Endothelial cell of hepatic sinusoid (primary cell): ENCODE measurements at regions not wholly inside any gene's neighbourhood (a gene's known extent, or its start where the extent isn't known, plus 50 kb on each side); places are given as distances from the start of the nearest gene placed in this dataset.
"Not testable (repeated sequence)": the region's sequence is repeated elsewhere in the genome, so short reads cannot be mapped to it uniquely, and the experiment has no call there.

Experiments
- in situ Hi-C: cut with HindIII; loops from 2 replicates; pipeline ENCODE4 v1.10.0; 2017; ENCODE audit warnings: low sequenced_read_pairs

DNA sequence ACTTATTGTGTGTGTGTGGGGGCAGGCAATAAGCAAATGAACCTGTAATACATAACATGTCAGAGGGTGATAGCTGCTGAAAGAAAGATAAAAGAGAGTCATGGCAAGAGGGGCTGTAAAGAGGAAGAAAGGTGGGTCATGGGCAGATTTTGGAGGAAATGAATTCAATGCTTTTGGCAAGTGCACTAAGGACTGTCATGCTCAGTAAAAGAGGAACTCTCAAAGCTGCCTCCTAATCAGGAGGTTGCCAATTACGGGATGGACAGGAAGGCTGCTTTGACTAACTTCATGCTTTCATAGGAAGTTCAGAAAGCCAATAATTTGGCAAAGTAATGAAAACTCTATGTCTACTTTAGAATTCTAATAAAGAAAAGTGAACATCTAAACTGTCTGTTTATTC, 401.2 kb downstream of the SH2D4B start:
- in situ Hi-C loops: no loop called here

DNA sequence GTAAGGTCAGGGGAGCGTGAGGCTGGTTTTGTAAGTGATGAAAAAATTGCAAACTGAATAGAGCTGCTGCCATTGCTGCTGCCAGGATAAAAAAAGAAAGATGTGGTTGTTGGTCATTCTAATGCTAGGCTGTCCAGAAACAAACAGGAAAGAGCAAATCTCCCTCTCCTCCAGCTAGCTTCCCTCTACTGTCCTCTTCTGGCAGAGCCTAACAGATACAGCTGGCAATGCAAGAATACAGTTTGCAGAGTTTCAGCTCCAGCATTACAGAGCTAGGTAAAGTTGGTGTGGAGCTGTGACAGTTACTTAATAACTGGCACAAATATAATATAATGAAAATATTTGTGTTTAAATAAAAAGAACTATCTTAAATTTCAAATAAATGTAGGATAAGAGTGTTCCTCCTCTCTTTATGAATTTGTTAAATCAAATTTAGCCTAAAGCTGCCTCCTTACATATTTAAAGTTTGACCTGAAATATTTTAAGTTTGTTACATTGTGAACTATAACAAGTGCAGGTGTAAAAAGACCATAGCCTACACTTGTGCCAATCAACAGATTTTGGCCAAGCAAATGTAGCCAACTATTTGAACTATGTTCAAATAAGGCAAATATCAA, 407.7 kb downstream of the SH2D4B start:
- in situ Hi-C loops: no loop called here

DNA sequence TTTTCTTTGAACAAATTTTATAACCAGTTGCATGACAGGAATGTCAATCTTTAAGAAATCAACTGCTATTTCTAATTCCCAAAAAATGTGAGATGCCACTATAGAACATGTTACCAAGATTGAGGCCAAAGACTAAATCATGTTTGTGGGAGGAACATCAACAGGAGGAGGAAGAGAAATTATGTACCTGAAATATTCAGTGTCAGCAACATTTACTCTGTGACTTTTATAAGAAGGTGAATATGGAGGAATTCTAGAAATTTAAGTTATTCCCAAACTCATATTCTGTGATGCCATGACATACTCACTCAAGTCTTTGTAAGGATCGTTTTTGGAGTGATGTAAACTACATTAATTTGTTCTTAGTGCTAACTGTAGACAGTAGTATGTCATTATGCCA, 408.4 kb downstream of the SH2D4B start:
- in situ Hi-C loops: no loop called here

DNA sequence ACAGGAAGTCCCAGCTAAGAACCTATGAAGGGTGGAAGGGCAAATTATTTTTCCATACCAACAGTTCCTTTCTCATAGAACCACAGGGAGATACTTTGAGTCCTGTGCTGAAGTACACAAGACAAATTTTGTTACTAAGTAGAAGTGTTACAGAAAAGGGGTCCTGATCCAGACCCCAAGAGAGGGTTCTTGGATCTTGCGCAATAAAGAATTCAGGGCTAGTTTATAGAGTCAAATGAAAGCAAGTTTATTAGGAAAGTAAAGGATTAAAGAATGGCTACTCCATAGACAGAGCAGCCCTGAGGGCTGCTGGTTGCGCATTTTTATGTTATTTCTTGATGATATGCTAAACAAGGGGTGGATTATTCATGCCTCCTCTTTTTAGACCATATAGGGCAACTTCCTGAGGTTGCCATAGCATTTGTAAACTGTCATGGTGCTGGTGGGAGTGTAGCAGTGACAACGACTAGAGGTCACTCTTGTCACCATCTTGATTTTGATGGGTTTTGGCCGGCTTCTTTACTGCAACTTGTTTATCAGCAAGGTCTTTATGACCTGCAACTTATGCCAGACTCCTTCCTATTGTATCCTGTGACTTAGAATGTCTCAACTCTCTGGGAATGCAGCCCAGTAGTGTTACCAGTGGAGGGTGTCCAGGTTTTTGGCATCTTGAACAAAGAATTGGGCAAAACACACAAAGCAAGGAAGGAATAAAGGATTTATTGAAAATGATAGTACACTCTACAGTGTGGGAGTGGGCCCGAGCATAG, 409.4 kb downstream of the SH2D4B start:
- in situ Hi-C loops: no loop called here

- in situ Hi-C loops: no loop called here
Observed at GRCh38 chr10:80949785-80950184, 412.1 kb downstream of the SH2D4B start.

GRCh38 chr10:80952436-80952835, 414.7 kb downstream of the SH2D4B start:
- in situ Hi-C loops: no loop called here

DNA sequence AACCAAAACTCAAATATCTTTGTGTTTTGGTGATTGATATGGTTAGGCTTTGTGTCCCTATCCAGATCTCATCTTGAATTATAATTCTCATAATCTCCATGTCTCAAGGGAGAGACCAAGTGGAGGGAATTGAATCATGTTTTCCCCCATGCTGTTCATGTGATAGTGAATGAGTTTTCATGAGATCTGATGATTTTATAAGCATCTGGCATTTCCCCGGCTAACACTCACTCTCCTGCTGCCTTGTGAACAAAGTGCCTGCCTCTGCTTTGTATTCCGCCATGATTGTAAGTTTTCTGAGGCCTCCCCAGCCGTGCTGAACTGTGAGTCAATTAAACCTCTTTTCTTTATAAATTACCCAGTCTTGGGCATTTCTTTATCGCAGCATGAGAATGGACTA, 419.5 kb downstream of the SH2D4B start:
- in situ Hi-C loops: no loop called here

DNA sequence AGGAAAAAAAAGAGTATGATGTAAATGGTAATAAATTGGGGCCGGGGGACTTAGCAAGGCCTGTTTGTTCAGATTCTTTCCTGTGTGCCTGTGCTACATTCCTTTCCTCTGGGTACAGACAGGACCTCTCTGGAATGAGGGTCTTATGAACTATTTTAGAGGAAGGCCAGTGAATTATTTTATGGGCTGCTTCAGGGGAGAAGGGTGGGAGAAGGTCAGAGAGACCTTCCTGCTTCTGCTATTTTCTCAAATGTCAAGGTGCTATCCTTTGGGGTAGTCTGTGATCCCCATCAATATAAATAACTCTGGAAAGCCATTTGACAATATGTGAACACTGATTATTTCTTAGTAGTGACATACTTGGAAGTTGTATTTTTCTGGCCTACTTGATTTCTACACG, 426.5 kb downstream of the SH2D4B start:
- in situ Hi-C loops: no loop called here

DNA sequence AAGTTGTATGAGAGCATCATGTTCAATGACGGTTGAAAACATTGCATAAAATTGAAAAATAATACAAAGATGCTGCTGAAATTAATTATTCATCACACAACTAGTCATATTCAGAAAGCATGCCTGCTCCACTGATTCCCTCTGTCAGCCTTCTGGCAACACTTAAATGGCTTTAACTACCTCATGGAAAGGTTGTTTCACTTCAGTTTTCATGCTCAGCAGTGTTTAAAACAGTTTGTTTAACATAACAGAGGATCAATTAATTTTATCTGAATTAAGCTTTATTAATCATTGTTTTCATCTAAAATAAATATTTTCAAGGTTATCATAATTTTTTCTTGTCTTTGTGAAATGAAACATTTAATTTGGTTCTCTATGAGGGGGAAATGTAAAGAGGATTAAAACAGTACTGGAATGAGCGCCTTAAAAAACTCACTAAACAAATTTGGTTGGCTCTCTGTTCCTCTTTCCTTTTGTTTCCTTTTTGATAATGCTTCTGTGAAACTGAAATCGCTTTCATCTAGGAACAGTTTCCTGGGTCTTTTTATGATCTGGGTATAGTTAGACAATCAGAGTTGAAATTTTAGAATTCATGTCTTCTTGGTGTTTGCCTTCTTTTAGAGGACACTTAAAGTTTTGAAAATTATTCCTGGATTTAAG, 427.4 kb downstream of the SH2D4B start:
- in situ Hi-C loops: no loop called here

GRCh38 chr10:80966326-80966986, 428.8 kb downstream of the SH2D4B start:
- in situ Hi-C loops: no loop called here

GRCh38 chr10:80967357-80967756, 429.7 kb downstream of the SH2D4B start:
- in situ Hi-C loops: not testable (repeated sequence)

- in situ Hi-C loops: no loop called here
Observed at GRCh38 chr10:80968903-80969302, 431.2 kb downstream of the SH2D4B start.

DNA sequence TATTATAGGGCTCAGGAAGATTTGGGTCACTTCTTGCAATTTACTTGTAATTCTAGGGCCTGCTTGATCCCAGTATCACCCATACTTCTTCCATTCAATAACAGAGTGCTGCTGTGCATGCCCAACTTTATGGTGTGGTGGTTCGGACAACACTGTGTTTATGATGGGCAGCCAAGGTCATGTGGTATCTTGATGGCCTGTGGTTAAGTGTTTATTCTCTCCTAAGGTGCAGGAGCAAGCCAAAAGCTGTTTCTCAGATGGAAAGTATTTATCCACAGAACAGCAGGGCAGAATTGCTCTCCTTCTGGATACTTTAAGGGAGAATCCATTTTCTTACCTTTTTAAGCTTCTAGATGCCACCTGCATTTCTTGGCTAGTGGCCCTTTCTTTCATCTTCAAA, 433.8 kb downstream of the SH2D4B start:
- in situ Hi-C loops: no loop called here

GRCh38 chr10:80976658-80977057, 439.0 kb downstream of the SH2D4B start:
- in situ Hi-C loops: no loop called here

DNA sequence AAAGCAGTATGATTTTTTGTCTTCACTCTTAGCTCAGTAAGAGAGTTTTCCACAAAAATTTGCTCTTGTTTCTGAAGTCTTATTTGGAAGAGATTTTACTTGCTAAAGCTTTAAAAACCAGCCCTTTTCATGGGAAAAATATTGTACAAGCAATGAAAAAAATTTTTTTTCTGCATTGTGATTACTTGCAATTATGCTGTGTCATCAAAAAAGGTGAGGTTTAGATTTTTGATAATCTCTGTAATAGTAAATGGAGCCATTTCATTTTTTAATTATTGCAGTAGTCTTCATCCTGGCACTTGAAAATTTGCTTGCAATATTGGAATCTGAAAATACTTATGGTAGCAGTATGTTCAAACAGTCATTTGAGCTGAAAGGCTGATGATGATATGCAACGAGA, 447.4 kb downstream of the SH2D4B start:
- in situ Hi-C loops: no loop called here

GRCh38 chr10:80986596-80986995, 448.9 kb downstream of the SH2D4B start:
- in situ Hi-C loops: no loop called here

GRCh38 chr10:80988755-80989154, 451.1 kb downstream of the SH2D4B start:
- in situ Hi-C loops: no loop called here

- in situ Hi-C loops: no loop called here
Observed at GRCh38 chr10:80996615-80997193, 459.0 kb downstream of the SH2D4B start.

GRCh38 chr10:81000781-81001180, 463.1 kb downstream of the SH2D4B start:
- in situ Hi-C loops: no loop called here

GRCh38 chr10:81002382-81002781, 464.7 kb downstream of the SH2D4B start:
- in situ Hi-C loops: no loop called here

- in situ Hi-C loops: no loop called here
Observed at GRCh38 chr10:81007872-81008271, 470.2 kb downstream of the SH2D4B start.
